ENCODE measurements at regions not wholly inside any gene's neighbourhood (a gene's known extent, or its start where the extent isn't known, plus 50 kb on each side); places are given as distances from the start of the nearest gene placed in this dataset.
"Not testable (repeated sequence)": the region's sequence is repeated elsewhere in the genome, so short reads cannot be mapped to it uniquely, and the experiment has no call there.

DNA sequence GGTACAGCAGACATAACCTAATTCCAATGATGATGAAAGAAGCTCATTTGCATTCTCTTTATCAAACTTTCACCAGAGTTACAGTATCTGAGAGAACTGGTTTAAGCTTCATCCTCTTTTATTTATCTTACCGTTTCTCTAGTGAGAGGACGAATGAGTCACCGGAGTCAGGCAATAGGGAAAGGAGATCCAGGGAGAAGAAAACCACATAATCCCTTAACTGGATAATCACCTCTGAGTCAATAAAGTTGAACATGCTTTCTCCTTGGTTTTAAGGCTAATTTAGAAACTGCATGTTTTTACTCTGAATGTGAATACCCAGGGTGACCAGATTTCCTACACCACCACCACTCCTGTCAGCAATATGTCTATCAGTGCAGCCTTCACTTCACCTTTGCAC, 313.7 kb upstream of the TBX18 start:
- no peak for DNase-seq (ENCODE audit: low spot score)

DNA sequence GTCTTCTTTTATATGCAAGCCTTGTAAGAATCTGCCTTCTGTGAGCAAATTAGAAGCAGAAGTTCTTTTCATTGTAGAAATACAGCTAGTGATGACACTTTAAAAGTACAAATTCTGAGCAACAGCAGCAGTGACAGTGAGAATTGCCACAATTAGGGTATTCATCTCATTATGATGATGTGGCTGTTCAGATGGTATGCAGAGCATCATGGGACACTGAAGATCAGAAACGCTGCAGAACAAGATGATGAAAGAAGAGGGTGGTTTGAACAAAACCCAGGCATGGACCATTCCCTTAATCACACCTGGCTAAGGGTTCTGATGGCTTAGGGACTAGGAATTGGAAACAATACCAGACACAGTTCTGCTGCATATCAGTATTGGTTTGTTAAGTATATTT, 312.7 kb upstream of the TBX18 start:
- DNase-seq (ENCODE audit: low spot score): no peak

DNA sequence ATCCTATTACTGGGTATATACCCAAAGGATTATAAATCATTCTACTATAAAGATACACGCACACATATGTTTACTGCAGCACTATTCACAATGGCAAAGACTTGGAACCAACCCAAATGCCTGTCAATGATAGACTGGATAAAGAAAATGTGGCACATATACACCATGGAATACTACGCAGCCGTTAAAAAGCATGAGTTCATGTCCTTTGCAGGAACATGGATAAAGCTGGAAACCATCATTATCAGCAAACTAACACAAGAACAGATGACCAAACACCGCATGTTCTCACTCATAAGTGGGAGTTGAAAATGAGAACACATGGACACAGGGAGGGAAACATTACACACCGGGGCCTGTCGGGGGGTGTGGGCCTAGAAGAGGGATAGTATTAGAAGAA, 307.4 kb upstream of the TBX18 start:
- DNase-seq (ENCODE audit: low spot score): not testable (repeated sequence)

DNA sequence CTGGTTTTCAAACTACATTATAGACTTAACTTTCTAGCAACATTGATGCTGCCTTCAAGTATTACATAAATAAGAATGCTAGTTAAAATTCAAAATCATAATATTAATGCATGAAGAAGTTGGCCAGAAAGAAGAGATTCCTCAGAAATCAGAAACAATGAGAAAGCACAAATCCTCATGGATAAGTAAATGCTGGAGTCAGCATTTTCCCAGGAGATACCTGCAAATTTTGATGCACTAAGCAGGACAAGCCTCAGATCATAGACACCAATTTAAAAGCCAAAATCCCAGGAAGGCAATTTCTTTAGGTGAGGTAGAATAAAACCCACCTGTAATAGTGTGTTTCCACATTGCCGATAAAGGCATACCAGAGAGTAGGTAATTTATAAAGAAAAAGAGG, 305.2 kb upstream of the TBX18 start:
- DNase-seq (ENCODE audit: low spot score): no peak

DNA sequence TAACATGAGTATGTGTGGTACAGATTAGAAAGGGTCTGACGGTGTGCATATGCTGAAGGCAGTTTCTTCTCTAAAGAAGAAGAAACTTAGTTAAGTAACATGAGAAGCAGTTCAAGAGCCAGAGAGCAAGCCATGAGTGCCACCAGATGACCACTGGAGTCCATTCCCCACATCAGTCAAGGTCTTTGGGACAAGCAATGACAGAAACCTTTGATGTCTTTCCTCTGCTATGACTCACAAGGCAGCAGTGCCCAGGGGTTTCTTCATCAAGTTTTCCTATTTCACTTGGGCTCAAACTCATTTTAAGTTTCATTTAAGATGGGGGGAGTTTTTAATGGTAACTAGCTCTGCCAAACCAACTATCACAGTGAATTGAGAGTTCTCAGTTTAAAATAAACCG, 303.8 kb upstream of the TBX18 start:
- no peak for DNase-seq (ENCODE audit: low spot score)

DNA sequence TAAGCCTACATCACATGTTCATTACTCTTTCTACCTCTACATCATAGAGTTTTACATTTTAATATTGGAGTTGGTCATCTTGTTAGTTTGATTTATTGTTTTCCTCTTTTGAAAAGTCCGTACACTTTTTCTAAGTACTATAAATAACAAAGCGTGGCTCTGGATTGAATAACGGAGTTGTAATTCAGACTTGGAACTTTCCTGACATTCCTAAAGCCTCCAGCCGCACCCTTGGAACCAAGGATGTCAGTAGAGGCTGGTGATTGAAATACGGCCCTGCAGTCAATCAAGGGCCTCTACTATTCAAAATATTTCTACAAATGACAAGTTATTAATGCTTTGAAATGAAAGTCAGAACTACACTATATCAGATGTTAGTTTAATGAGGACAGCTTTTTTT, 301.9 kb upstream of the TBX18 start:
- no peak for DNase-seq (ENCODE audit: low spot score)

DNA sequence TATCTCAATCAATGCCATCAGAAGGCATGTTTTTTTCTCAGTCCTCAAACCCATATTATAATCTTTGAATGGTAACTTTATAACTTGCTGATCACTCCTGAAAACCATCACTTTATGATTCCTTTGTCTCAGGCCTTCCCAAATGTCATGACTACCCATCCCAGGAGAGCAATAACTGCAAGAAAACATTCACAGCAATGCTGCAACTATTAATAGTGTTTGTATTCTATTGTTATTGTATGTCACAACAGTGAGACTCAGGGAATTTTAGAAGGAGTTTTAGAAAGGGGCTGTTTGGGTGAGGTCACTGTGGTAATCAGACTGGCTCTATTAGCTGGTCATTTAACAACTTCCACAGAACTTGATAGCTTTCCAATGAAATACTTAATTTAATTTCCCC, 301.4 kb upstream of the TBX18 start:
- no peak for DNase-seq (ENCODE audit: low spot score)

DNA sequence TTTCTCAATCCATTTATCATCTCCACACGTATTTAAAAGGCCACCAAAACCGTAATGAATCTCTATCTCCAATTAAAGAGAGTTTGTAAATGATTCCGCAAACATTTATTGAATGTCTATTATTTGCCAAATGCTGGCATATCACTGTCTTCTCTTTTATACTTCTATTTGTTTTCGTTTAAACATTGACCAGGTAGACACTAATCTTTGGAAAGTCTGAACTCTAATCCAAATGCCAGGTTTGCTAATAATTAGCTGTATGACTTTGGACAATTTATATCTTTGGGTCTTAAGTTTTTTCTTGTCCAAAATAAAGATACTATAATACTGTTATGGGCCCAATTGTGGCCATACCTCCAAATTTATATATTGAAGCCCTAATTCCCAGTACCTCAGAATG, 299.2 kb upstream of the TBX18 start:
- no peak for DNase-seq (ENCODE audit: low spot score)

DNA sequence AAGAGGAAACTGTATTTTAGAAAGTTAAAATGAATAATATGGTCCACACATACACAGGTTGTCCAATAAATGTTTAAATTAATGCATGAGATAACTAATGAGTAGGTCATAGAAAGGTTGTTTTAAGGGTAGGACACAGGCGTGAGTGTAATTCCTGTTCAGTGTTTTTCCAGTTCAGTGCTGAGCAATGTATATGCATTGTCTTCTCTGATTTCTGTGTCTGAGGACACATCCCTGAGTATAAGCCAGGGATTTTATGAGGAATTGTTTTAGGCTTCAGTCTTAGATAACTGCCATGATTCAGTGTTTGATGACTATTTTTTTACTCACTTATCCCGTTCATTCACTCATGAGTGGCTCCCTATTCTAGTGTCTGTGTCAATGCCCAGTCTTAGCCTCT, 298.5 kb upstream of the TBX18 start:
- DNase-seq (ENCODE audit: low spot score): no peak

DNA sequence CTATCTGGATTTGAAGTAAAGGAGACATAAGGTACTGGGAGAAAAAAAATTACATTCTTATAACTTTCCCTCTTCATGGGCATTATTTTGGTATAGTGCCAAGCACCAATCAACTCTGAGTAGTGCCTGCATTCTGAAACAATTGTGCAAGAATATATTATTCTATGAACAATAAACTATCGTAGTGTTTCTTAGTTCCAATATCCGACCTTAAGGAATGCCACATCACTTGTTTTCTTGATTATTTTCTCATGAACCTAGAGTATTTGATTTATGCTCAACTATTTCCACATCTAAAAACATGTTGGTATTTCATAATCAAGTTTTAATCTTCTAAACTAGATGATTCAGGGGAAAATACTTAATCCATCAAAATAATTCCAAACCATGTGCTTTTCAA, 294.4 kb upstream of the TBX18 start:
- no peak for DNase-seq (ENCODE audit: low spot score)

DNA sequence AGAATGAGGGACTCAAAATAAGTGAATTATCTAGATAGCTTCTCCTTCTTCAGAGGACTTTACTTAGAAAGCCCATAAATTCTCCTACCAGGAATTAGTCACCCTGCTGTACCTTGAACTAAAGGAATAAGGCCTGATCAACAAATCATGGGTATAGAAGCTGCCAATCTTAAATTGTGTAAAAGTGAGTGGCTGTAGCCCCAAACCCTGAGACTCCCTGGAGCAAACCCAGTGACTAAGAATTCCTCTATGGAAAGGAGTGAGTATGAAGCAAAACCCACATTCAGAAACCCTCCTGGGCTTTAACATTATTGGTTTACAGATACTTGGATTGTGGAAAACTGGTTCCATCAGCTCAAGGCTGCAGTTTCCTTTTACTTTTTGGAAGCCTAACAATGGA, 285.8 kb upstream of the TBX18 start:
- no peak for DNase-seq (ENCODE audit: low spot score)

DNA sequence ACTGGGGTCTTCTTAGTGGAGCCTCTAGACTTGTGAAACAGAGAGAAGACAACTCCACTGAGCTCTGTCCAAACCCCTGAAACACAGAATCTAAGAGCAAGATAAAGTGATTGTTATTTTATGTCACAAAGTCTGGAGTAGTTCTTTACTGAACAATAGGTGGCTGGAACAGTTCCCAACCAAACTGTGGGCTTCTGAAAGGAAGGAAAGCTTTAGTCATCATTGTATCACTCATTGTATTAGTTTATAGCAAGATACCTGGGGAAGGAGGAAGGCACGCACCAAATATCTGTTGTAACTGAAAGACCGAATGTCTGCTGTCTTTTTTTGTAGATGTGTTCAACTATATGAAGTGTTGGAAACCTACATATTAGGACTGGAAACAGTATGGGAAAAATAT, 284.9 kb upstream of the TBX18 start:
- no peak for DNase-seq (ENCODE audit: low spot score)

DNA sequence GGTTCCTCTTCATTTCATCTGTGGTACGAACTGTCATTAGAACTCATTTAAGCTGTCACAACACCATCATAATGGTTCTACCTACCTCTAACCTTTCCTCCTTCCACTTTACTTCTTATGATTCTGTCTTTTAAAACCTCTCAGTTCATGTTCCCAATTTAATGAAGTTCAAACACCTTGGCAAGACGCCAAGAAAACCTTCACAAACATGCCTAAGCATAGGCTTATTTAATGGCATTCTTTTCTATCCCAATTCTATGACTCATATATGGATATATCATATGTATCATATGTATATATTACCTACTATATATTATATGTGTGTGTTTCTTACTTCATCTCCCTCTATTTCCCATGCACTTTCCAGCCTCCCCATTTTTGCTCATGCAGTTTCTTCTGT, 283.4 kb upstream of the TBX18 start:
- no peak for DNase-seq (ENCODE audit: low spot score)

DNA sequence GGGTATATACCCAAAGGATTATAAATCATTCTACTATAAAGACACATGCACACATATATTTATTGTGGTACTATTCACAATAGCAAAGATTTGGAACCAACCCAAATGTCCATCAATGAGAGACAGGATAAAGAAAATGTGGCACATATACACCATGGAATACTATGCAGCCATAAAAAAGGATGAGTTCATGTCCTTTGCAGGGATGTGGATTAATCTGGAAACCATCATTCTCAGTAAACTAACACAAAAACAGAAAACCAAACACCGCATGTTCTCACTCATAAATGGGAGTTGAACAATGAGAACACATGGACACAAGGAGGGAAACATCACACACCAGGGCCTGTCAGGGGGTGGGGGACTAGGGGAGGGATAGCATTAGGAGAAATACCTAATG, 281.4 kb upstream of the TBX18 start:
- DNase-seq (ENCODE audit: low spot score): not testable (repeated sequence)

DNA sequence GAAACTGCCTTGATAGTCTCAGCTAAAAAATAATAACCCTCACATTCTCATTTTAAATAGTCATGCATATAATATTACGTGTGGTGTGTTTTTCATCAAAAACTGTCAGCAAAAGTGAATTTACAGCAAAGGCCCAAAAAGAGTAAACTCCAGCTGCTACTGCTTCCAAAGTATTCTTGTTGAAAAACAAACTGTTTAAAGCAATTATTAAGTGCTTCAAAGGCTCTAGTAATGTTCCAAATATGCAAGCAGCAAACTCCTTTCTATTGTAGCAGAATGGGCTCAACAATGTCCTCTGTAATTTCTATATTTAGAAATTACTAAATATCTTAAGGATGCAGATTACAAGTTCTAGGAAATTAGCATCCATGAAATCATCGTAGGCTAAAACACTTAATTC, 280.0 kb upstream of the TBX18 start:
- DNase-seq (ENCODE audit: low spot score): no peak

DNA sequence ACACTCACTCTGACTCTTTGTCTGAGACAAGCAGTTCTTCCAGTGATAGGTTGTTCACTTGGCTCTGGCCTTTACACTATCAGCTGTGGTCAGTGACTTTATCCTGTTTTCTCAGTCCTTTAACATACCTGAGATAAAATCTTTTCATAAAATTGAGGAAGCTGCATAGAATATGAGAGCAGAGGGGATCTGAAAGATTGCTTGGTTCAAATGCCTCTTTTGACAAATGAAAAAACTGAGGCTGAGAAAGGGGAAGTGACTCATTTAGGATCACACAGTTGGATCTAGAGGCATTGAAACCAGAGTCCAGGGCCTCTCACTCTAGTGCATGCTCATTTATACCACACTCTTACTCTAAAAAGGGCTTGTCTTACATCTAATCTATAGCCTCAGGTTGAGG, 277.0 kb upstream of the TBX18 start:
- DNase-seq (ENCODE audit: low spot score): no peak

DNA sequence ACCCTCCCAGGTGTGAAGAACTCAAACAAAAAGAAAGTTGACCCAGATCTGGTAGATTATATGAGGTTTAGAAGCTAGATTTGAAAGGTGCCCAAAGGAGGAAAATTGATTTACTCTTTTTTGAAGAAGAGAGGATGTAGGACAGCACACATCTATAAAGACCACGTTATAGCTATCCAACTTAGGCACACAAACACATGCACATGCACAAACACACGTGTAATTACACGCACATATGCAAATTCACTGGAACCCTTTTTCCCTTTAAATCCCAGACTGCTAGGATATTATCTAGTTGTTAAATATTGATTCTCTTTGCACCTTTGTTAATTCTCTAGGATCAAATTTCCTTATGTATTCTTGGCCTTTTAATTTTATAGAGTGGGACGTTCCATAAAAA, 272.8 kb upstream of the TBX18 start:
- DNase-seq (ENCODE audit: low spot score): no peak

DNA sequence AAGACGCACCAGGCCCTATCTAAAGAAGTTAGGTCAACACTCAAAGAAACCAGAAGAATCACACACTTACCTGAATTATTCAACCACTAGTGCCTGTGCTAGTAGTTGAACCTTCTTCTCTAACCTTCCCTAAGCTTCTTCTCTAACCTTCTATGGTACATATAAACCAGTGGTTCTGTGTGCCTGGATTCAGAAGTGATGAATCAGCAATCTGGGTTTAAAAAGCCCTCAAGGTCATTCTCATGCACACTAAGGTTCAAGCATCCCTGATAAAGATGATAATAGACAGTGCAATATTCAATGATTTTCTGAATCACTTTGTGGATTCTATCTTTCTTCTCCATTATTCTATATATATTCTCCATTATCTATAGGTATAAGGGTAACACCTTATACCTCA, 271.4 kb upstream of the TBX18 start:
- DNase-seq (ENCODE audit: low spot score): no peak

DNA sequence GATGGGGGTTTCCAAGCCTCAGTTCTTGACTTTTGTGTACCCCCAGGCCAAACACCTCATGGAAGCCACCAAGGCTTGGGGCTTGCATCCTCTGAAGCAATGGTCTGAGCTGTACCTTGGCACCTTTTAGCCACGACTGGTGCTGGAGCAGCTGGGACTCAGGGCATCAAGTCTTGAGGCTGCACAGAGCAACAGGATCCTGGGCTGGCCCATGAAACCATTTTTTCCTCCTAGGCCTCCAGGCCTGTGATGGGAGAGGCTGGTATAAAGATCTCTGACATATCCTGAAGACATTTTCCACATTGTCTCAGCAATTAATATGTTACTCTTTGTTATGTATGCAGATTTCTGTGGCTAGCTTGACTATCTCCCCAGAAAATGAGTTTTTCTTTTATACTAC, 269.1 kb upstream of the TBX18 start:
- DNase-seq (ENCODE audit: low spot score): no peak

DNA sequence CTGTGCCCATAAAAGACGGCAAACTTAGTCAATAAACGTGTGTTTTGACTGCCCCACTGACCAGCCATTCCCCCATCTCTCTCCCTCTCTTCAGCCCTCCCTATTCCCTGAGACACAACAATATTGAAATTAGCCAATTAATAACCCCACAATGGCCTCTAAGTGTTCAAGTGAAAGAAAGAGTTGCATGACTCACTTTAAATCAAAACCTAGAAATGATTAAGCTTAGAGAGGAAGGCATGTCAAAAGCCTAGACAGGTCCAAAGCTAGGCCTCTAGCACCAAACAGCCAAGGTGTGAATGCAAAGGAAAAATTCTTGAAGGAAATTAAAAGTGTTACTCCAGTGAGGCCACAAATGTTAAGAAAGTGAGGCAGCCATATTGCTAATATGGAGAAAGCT, 261.6 kb upstream of the TBX18 start:
- DNase-seq (ENCODE audit: low spot score): no peak

DNA sequence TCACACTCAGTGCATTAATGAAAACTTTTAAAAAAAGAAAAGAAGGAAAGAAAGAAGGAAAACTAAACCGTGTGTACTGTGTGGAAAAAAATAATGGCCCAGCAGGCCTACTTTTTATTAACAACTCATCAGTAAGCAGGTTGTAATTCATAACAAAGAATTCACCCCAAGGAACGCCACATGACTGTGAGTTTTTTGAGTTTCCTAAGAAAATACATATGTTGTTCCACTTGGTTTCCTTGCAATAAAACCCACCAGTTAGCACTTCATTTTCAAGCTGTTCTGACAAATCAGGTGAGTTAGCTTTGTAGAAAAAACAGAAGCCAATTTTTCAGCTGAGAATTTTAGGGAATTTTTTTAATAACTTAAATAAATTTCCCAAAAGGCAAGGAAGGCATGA, 259.3 kb upstream of the TBX18 start:
- no peak for DNase-seq (ENCODE audit: low spot score)

DNA sequence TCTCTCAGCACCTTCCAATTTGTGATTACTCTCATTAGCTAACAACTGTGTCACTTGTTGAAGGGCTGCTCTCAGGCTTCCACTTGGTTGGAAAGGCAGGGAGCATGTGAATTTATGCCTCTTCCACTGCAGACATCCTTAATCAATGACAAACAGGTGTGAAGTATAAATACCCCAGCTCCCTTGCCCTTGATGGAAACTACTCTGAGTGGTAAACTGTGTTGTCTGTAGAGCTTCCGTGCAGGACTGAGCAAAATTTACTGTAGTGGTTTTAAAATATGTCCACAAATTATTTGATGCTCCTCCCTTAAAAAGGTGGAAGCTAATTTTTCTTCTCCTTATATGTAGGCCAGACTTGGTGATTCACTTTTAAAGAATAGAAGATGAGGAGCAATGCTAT, 253.0 kb upstream of the TBX18 start:
- no peak for DNase-seq (ENCODE audit: low spot score)

DNA sequence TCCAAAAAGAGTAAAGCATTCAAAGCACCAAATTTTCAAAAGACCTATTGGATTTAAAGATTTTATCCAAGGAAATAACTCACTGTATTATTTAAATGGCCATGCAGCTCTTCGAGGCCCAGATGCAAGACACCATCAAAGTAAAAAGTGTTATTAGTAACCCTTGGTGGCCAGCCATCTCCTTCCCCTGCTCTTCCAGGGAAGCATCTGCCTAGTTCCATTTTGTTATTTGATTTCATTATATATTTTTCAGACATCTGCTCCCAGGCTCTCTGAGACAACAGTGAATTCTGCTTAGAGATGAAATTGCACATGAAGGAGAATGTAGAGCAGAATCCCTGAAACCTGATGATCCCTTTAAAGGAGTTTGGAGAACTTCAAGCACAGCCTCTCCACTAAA, 252.3 kb upstream of the TBX18 start:
- DNase-seq (ENCODE audit: low spot score): no peak

DNA sequence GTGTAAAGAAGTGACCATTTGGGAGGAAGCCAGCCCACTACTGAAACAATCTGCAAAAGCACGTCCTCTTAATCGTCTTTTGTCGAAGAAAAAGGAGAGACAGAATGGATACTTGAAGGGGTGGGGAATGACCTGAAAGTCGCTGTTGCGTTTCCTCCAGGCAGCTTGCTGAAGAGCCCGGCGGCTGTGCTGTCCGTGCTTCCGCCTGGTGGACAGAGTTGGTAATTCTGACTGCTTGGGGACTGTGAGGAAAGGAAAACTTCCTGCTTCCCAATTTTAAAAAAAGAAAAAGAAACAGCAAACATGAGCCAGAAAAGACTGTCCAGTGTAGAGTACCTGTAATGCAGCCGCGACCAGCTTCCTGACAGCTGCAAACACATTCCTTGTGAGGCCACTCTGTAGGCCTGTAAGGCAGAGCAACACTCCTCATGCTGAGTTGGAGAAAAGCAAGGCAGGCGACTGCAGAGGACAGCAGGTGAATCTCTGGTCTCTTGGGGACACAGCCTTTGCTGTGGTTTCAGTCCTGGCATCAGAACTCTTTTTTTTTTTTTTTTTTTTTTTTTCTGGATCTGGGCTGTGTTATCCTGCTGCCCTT, 251.1 kb upstream of the TBX18 start:
- no peak for DNase-seq (ENCODE audit: low spot score)

DNA sequence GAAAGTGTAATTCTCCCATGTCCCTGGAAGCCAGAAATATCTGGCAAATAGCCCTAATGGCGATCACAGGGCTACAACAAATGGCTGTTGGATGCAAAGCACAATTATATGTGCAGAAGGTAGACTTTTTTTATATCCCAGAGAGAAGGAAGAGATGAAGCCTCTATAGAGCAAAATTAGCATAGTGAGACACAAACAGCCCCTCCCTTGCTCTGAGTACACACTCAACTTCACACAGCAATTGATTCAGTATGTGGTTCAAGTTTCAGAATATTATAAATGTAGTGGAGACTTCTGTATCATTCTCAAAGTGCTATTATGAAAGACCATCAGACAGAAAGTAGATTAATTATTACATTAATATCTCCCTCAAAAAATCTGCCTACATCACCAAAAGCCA, 246.5 kb upstream of the TBX18 start:
- no peak for DNase-seq (ENCODE audit: low spot score)

Data from germinal center (tissue), 1 donor.